ENCODE measurements at regions not wholly inside any gene's neighbourhood (a gene's known extent, or its start where the extent isn't known, plus 50 kb on each side); places are given as distances from the start of the nearest gene placed in this dataset.

GRCh38 chr5:27353970-27354369 lies 315.6 kb upstream of the CDH9 start:
- TF ChIP-seq CTCF (IDR thresholded peaks at IDR 0.05; ENCODE audit: low read depth, low read length) (no peak), EZH2phosphoT487 (IDR thresholded peaks at IDR 0.05; ENCODE audit: low read depth) (no peak)
- H4K20me1 ChIP-seq (ENCODE audit: insufficient read depth, low read length): no peaks in the 10 kb centered on the region
- H3K27ac ChIP-seq (ENCODE audit: low read length): no peak overlapping the region
- H3K4me1 ChIP-seq (ENCODE audit: low read length): no peaks in the 10 kb centered on the region
- H3K36me3 ChIP-seq (replicated peaks; ENCODE audit: low read depth, low read length): no peaks in the 10 kb centered on the region
- H2AFZ ChIP-seq (ENCODE audit: low read depth, low read length): no peak overlapping the region
- H3K27me3 ChIP-seq (ENCODE audit: low read depth, low read length): no peaks in the 10 kb centered on the region
- H3K79me2 ChIP-seq (ENCODE audit: low read length): no peaks in the 10 kb centered on the region
- no peaks in the 10 kb centered on the region for H3K9me3 ChIP-seq (ENCODE audit: insufficient read depth, low read length)
- H3K4me3 ChIP-seq (ENCODE audit: low read length): no peak overlapping the region
- no peak overlapping the region for H3K9ac ChIP-seq (ENCODE audit: low read length)
- no peak overlapping the region for H3K4me2 ChIP-seq (ENCODE audit: low read length)

- H3K36me3 ChIP-seq (replicated peaks; ENCODE audit: low read depth, low read length): no peaks in the 10 kb centered on the region
- no peak for TF ChIP-seq CTCF (IDR thresholded peaks at IDR 0.05; ENCODE audit: low read depth, low read length)
- TF ChIP-seq EZH2phosphoT487 (IDR thresholded peaks at IDR 0.05; ENCODE audit: low read depth): no peak
- no peak overlapping the region for H3K4me3 ChIP-seq (ENCODE audit: low read length)
- no peaks in the 10 kb centered on the region for H3K9me3 ChIP-seq (ENCODE audit: insufficient read depth, low read length)
- no peak overlapping the region for H3K4me2 ChIP-seq (ENCODE audit: low read length)
- no peaks in the 10 kb centered on the region for H3K79me2 ChIP-seq (ENCODE audit: low read length)
- H2AFZ ChIP-seq (ENCODE audit: low read depth, low read length): no peak overlapping the region
- H3K9ac ChIP-seq (ENCODE audit: low read length): no peak overlapping the region
- H3K27ac ChIP-seq (ENCODE audit: low read length): no peak overlapping the region
- H3K4me1 ChIP-seq (ENCODE audit: low read length): no peaks in the 10 kb centered on the region
- no peaks in the 10 kb centered on the region for H3K27me3 ChIP-seq (ENCODE audit: low read depth, low read length)
- H4K20me1 ChIP-seq (ENCODE audit: insufficient read depth, low read length): no peaks in the 10 kb centered on the region
Observed at GRCh38 chr5:27353540-27353939, 315.2 kb upstream of the CDH9 start.

GRCh38 chr5:27341342-27341741 lies 303.0 kb upstream of the CDH9 start:
- Histone ChIP-seq H3K79me2 (ENCODE audit: low read length) (no peaks in the 10 kb centered on the region), H3K9ac (ENCODE audit: low read length) (no peak overlapping the region), H4K20me1 (ENCODE audit: insufficient read depth, low read length) (no peaks in the 10 kb centered on the region), H3K36me3 (replicated peaks; ENCODE audit: low read depth, low read length) (no peaks in the 10 kb centered on the region), H3K4me3 (ENCODE audit: low read length) (no peak overlapping the region), H3K27ac (ENCODE audit: low read length) (no peak overlapping the region), H3K4me2 (ENCODE audit: low read length) (no peak overlapping the region), H3K27me3 (ENCODE audit: low read depth, low read length) (no peaks in the 10 kb centered on the region), H3K9me3 (ENCODE audit: insufficient read depth, low read length) (no peaks in the 10 kb centered on the region), H3K4me1 (ENCODE audit: low read length) (no peaks in the 10 kb centered on the region), H2AFZ (ENCODE audit: low read depth, low read length) (no peak overlapping the region)
- TF ChIP-seq EZH2phosphoT487 (IDR thresholded peaks at IDR 0.05; ENCODE audit: low read depth): no peak
- no peak for TF ChIP-seq CTCF (IDR thresholded peaks at IDR 0.05; ENCODE audit: low read depth, low read length)

- Histone ChIP-seq H3K9me3 (ENCODE audit: insufficient read depth, low read length) (no peaks in the 10 kb centered on the region), H3K4me2 (ENCODE audit: low read length) (no peak overlapping the region), H3K79me2 (ENCODE audit: low read length) (no peaks in the 10 kb centered on the region), H3K9ac (ENCODE audit: low read length) (no peak overlapping the region), H3K4me3 (ENCODE audit: low read length) (no peak overlapping the region), H3K36me3 (replicated peaks; ENCODE audit: low read depth, low read length) (no peaks in the 10 kb centered on the region), H3K4me1 (ENCODE audit: low read length) (no peaks in the 10 kb centered on the region), H3K27me3 (ENCODE audit: low read depth, low read length) (no peaks in the 10 kb centered on the region), H4K20me1 (ENCODE audit: insufficient read depth, low read length) (no peaks in the 10 kb centered on the region), H2AFZ (ENCODE audit: low read depth, low read length) (no peak overlapping the region), H3K27ac (ENCODE audit: low read length) (no peak overlapping the region)
- TF ChIP-seq EZH2phosphoT487 (IDR thresholded peaks at IDR 0.05; ENCODE audit: low read depth) (no peak), CTCF (IDR thresholded peaks at IDR 0.05; ENCODE audit: low read depth, low read length) (no peak)
Observed at GRCh38 chr5:27336817-27337216, 298.4 kb upstream of the CDH9 start.

All from OCI-LY3 (cell line).